Osteoblast (primary cell): ENCODE measurements at regions not wholly inside any gene's neighbourhood (a gene's known extent, or its start where the extent isn't known, plus 50 kb on each side); places are given as distances from the start of the nearest gene placed in this dataset.
A peak's percentile ranks its signal among the peaks of the same experiment; 100 is the strongest.

ENCODE experiments used
- DNase-seq: peaks from one replicate; pipeline ENCODE4 v3.0.0; 2011; ENCODE audit warnings: low spot score, mixed read lengths; ENCODE audit not compliant: insufficient read length; ENCODE audit errors: missing footprints
- H2AFZ ChIP-seq: 2 replicates; pipeline ENCODE4 v1.6.0; 2011; ENCODE audit warnings: mild to moderate bottlenecking, low read length
- H3K27ac ChIP-seq: 2 replicates; pipeline ENCODE4 v1.5.1; 2011; ENCODE audit warnings: mild to moderate bottlenecking, low read depth, low read length, moderate library complexity
- H3K27me3 ChIP-seq: 2 replicates; pipeline ENCODE4 v1.6.0; 2012; ENCODE audit warnings: mild to moderate bottlenecking, control low read depth, inconsistent platforms, low read length, moderate library complexity; ENCODE audit not compliant: insufficient read depth
- H3K36me3 ChIP-seq: 2 replicates; pipeline ENCODE4 v1.5.1; 2011; ENCODE audit warnings: mild to moderate bottlenecking, low read length, control low read depth, moderate library complexity; ENCODE audit not compliant: insufficient read depth
- H3K4me1 ChIP-seq: 2 replicates; pipeline ENCODE4 v1.5.1; 2011; ENCODE audit warnings: mild to moderate bottlenecking, low read length, control low read depth, moderate library complexity; ENCODE audit not compliant: insufficient read depth
- H3K4me2 ChIP-seq: 2 replicates; pipeline ENCODE4 v1.6.0; 2011; ENCODE audit warnings: mild to moderate bottlenecking, low read length; ENCODE audit not compliant: insufficient read depth
- H3K4me3 ChIP-seq: fragments of 200-600 bp; sonication (generic); 3 replicates; pipeline ENCODE4 v1.5.1; 2012; ENCODE audit warnings: mild to moderate bottlenecking, low read length, inconsistent platforms; ENCODE audit not compliant: insufficient read depth
- H3K79me2 ChIP-seq: 2 replicates; pipeline ENCODE4 v1.6.0; 2012; ENCODE audit warnings: mild to moderate bottlenecking, low read length, control low read depth, inconsistent platforms; ENCODE audit not compliant: insufficient read depth
- H3K9me3 ChIP-seq: 2 replicates; pipeline ENCODE4 v1.5.1; 2011; ENCODE audit warnings: low read depth, low read length, control low read depth
- H4K20me1 ChIP-seq: 2 replicates; pipeline ENCODE4 v1.6.0; 2012; ENCODE audit warnings: mild to moderate bottlenecking, low read length, control low read depth; ENCODE audit not compliant: insufficient read depth
- TF ChIP-seq, protein P1 (sequence below): IDR thresholded peaks from 2 replicates; pipeline ENCODE4 v1.5.1; 2011; ENCODE audit warnings: mild to moderate bottlenecking, low read depth, low read length, moderate library complexity; ENCODE audit errors: extremely low read depth

DNA sequence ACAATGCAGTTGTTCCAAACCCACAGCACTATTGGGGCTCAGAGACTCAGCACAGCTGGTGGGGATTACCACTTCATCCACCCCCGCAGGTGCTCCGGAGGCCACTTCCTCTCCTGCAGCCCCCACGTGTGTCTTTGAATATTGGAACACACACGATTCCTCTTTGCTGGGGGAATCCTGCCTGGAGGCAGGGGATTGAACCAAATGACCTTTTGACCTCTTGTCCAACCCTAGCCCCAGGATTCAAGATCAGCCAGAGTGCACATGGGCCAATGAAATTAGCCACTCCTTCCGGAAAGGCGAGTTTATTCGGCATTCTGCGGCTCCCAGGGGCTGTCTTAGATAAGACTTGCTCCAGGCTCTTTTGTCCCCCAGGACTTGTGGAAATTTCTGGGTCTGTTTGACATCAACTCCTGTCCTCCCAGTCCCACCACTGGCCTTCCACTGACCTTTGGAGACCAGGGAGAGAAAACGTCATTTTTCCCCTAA, 350.2 kb downstream of the FOXL1 start:
- Histone ChIP-seq H3K79me2 (no peaks in the 10 kb centered on the region), H3K9me3 (no peaks in the 10 kb centered on the region), H4K20me1 (no peaks in the 10 kb centered on the region), H3K27me3 (no peaks in the 10 kb centered on the region), H3K27ac (no peak overlapping the region), H3K4me3 (no peak overlapping the region), H3K36me3 (no peaks in the 10 kb centered on the region), H3K4me2 (no peak overlapping the region), H3K4me1 (peaks cover 32% of the 10 kb centered on the region), H2AFZ (no peak overlapping the region)
- TF ChIP-seq, protein P1, sequence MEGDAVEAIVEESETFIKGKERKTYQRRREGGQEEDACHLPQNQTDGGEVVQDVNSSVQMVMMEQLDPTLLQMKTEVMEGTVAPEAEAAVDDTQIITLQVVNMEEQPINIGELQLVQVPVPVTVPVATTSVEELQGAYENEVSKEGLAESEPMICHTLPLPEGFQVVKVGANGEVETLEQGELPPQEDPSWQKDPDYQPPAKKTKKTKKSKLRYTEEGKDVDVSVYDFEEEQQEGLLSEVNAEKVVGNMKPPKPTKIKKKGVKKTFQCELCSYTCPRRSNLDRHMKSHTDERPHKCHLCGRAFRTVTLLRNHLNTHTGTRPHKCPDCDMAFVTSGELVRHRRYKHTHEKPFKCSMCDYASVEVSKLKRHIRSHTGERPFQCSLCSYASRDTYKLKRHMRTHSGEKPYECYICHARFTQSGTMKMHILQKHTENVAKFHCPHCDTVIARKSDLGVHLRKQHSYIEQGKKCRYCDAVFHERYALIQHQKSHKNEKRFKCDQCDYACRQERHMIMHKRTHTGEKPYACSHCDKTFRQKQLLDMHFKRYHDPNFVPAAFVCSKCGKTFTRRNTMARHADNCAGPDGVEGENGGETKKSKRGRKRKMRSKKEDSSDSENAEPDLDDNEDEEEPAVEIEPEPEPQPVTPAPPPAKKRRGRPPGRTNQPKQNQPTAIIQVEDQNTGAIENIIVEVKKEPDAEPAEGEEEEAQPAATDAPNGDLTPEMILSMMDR: no peak
- peak; percentile 55 for DNase-seq

DNA sequence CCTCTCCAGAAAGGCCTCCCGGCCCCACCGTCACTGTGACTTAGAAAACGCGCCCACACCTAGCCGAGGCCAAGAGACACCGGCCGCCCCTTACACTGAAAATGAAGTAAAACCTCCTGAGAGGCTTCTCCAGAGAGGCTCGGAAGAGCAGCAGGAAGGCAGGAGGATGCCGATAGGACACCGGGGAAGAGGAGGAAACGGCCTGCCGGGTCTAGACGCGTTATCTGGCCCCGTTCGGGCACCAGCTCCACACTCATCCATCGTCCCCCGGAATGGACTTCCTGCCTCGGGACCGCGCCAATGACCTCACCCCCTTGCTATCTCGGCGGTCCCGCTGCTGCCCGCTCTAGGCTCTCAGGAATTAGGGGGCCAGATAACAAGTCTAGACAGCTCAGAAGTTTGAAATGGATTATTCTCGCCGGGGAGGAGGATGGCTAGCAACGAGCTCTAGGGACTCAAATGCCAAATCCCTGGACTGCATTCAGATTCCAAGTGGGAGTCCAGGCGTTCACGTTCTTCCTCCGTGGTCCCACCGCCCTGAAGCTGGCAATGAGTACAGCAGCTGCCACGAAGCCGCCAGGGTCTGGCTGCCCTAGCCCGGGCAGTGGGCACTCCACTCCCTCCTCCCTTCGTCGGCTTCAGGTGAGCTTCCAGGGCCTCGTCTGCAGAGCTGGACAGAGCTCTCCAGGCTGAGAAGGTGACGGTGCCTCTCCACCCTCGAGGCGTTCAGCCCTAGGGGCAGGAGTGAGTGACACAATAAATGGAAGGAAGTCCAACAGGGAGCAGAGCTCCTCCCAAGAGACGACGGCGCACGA, 350.9 kb downstream of the FOXL1 start:
- Histone ChIP-seq H3K27me3 (no peaks in the 10 kb centered on the region), H4K20me1 (no peaks in the 10 kb centered on the region), H3K79me2 (no peaks in the 10 kb centered on the region), H3K4me1 (peaks cover 27% of the 10 kb centered on the region), H3K9me3 (no peaks in the 10 kb centered on the region), H3K4me2 (no peak overlapping the region), H3K36me3 (no peaks in the 10 kb centered on the region), H2AFZ (no peak overlapping the region), H3K27ac (peak overlapping the region; percentile 56), H3K4me3 (no peak overlapping the region)
- TF ChIP-seq, protein P1: no peak
- DNase-seq: peak; percentile 87

DNA sequence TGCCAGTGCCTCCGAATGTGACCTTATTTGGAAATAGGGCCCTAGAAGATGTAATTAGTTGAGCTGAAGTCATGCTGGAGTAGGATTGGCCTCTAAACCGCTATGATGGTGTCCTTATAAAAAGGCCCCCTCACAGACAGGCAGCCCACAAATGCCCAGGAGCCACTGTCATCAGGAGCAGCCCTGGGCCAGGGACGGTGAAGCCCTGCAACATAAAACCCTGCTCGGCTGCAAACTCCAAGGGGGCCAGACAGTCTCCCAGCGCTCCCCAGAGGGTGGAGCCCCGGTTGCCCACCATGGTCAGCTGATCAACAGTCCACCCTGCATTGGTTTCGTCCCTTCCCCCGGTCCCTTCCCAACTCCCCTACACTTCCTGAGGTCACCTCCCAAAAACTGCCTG, 351.7 kb downstream of the FOXL1 start:
- Histone ChIP-seq H3K4me3 (no peak overlapping the region), H3K4me2 (no peak overlapping the region), H3K36me3 (no peaks in the 10 kb centered on the region), H3K27me3 (no peaks in the 10 kb centered on the region), H2AFZ (no peak overlapping the region), H3K79me2 (no peaks in the 10 kb centered on the region), H3K9me3 (no peaks in the 10 kb centered on the region), H4K20me1 (no peaks in the 10 kb centered on the region), H3K4me1 (peaks cover 22% of the 10 kb centered on the region), H3K27ac (peak overlapping the region; percentile 56)
- TF ChIP-seq, protein P1: no peak
- DNase-seq: peak; percentile 66

GRCh38 chr16:86930663-86931373, 352.5 kb downstream of the FOXL1 start:
- Histone ChIP-seq H3K9me3 (no peaks in the 10 kb centered on the region), H3K79me2 (no peaks in the 10 kb centered on the region), H3K4me3 (no peak overlapping the region), H3K27me3 (no peaks in the 10 kb centered on the region), H2AFZ (no peak overlapping the region), H3K4me1 (peaks cover 14% of the 10 kb centered on the region), H3K27ac (peak overlapping the region; percentile 60), H4K20me1 (no peaks in the 10 kb centered on the region), H3K36me3 (no peaks in the 10 kb centered on the region), H3K4me2 (peak overlapping the region; percentile 40)
- TF ChIP-seq, protein P1: no peak
- peak; percentile 66 for DNase-seq
